NCI-H510A (cell line): ENCODE measurements at regions not wholly inside any gene's neighbourhood (a gene's known extent, or its start where the extent isn't known, plus 50 kb on each side); places are given as distances from the start of the nearest gene placed in this dataset.
"Not testable (repeated sequence)": the region's sequence is repeated elsewhere in the genome, so short reads cannot be mapped to it uniquely, and the experiment has no call there.

Experiments
- DNase-seq: peaks from one replicate; lab custom pipeline; 2025; lab: John Stamatoyannopoulos, UW

DNA sequence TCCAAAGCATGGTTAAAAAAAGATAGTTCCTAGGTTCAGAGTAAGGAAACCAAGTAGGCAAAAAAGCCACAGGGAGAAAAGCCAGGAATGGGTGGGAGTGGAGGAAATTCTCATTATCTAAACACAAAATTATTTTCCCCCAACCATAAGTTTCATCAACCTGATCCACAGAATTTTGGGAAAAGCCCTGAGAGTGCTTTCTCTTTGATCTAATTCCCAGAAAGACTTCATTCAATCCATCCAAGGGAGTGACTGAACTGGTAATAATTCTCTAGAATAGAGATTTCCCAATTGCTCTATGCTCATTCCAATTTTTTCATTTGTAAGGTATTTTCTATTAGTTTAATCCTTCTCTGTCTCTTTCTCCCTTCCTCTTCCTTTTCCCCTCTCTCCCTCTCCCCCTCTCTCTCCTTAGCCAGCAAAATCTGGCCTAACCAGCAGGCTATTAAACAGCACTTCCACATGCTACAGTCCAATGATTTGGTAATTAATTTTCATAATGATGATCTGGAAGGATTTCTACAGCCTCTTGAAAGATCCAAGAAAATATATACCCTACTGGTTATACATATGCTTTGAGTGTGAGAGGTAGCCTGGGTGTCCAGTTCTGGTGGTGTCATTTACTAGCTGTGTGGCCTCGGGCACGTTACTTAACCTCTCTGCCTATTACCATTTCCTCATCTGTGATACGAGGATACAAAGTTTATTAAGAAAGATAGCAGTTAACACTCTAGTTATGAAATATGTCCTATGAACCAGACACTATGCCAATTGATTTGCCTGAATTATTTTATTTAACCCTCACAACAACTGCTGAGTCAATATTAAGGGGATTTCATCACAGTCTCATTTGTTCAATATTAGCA, 251.5 kb upstream of the RASGEF1B start:
- no peak for DNase-seq

DNA sequence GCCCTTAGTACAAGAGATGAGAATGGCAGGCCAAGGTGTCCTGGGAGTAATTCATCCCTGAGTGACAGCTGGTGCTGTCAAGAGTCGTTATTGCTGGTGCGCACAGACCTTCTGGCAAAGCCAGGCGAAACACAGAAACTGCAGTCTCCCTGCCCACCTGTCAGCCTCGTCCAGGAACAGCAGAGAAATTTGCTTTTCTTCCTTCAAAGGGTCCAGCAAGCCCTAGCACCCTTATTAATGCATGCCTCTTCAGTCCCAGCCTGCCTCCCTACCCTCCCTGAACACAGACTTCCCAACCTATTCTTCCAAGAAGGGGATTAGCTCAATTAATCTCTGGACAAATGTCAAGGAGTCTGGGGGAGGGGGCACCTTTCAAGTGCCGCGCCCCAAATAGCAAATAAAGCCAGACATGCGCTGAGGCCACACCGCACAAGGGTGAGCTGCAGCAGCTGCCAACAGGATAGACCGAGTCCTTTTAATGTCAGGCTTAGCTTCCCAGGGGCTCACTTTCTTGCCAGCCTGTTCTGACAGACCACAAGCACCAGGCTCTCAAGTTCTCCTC, 250.7 kb upstream of the RASGEF1B start:
- DNase-seq = peak; percentile 18

DNA sequence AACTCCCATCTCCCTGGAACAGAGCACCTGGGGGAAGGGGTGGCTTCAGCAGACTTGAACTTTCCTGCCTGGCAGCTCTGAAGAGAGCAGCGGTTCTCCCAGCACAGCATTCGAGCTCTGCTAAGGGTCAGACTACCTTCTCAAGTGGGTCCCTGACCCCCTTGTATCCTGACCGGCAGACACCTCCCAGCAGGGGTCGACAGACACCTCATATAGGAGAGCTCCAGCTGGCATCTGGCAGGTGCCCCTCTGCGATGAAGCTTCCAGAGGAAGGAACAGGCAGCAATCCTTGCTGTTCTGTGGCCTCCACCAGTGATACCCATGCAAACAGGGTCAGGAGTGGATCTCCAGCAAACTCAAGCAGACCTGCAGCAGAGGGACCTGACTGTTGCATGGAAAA, 244.1 kb upstream of the RASGEF1B start:
- DNase-seq = no peak

DNA sequence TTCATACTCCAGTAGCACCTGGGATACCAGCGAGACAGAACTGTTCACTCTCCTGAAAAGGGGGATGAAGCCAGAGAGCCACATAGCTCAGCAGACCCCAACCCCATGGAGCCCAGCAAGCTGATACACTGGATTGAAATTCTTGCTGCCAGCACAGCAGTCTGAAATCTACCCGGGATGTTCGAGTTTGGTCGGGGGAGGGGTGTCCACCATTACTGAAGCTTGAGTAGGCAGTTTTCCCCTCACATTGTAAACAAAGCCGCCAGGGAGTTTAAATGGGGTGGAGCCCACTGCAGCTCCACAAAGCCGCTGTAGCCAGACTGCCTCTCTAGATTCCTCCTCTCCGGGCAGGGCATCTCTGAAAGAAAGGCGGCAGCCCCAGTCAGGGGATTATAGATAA, 243.7 kb upstream of the RASGEF1B start:
- peak; percentile 2 for DNase-seq

DNA sequence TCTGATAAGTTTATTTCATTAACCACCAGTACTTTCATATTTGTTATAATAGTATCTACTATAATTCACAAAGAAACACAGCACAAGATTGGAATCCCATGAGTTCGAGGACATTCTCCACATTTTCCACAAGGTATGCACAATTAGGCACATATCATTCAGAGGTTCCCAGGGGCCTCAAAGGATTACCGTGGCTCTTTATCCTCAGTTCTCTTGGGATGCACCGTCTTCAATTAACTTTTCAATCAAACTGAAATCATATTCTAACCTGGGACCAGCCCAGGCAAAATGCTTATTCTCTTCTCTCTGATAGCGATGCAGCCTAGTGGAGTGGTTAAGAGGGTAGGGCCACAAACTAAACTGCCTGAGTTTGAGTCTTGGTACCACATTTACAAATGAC, 242.6 kb upstream of the RASGEF1B start:
- DNase-seq = no peak

DNA sequence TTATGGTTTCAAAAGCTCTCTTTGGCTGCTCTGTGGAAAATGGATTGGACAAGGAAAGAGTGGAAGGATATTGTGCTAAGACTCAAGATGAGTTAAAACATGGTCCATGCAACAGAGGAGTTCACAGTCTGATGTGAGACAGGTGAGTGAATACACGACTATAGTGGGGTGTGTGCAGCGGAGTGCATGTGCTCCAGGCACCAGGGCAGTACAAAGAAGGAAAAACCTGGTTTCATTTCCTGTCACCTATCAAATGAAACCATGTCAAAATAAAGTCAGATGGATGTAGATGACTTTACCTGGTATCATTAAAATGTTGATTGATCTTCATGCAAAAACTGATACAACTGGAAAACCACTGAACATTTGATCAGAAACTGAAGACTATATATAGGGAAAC, 241.0 kb upstream of the RASGEF1B start:
- DNase-seq = no peak

DNA sequence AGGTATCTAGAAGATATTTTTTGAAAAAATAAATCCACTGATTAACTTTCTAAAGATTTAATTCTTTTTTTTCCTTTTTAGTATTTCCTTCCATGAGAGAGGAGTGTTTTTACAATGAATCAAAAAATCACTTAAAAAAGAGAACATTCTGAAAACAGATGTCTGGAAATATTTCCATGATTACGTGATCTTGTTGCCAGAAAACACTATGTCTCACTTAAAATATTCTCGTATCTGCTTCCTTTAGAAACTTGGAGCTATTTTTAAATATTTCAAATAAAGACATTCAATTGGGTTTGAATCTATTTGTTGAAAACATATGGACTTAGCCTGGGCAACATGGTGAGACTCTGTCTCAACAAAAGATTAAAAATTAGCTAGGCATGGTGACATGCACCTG, 232.8 kb upstream of the RASGEF1B start:
- no peak for DNase-seq

DNA sequence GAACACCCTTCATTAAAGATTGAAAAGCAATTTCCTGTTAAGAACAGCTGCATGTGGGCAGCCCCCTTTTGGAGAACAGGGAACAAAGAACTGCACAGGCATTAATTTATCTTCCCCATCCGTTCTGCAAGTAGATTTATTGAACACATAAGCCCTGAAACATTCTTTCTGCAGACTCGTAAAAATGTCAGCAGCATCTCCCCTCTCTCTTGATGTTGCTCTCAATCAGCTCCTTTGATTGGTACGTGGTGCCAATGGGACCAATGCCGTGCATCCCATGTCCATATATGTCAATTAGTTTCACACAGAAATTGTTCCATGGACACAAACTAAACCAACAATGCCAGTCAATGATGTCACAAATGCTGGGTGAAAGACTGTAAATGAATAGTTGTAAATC, 228.5 kb upstream of the RASGEF1B start:
- no peak for DNase-seq

DNA sequence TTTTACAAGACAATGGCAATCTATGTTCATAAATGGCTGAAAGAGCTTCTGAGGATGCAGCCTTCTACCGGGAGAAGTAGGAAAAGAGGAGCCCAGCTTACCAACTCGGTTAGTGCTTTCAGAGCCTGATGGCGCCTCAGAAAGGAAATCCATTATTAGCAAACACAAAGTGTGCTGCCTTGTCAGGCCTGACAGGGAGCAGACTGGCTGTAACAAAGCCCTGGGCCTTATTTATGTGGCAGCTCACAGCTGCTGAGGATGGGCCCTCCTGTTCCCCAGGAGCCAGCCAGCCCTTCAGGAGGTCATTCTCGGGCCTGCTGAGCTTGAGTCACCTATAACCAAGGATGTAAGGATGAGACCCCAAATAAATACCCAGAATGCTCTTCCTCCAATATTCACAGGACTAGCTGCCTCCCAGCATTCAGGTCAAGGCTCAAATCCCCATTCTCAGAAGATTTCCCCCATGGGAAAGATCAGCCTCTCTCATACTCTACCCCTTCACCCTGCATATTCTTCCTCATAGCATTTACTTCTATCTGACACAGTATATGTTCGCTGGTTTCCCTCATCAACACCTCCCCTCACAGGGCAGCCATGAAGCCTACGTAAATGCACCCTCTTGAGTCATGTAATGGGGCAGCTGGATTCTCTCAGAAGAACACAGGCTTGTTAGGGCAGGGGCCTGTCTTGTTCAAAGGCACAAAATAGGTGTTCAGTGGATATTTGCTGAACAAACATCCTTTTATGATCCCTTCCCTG, 227.0 kb upstream of the RASGEF1B start:
- DNase-seq = peak; percentile 0

DNA sequence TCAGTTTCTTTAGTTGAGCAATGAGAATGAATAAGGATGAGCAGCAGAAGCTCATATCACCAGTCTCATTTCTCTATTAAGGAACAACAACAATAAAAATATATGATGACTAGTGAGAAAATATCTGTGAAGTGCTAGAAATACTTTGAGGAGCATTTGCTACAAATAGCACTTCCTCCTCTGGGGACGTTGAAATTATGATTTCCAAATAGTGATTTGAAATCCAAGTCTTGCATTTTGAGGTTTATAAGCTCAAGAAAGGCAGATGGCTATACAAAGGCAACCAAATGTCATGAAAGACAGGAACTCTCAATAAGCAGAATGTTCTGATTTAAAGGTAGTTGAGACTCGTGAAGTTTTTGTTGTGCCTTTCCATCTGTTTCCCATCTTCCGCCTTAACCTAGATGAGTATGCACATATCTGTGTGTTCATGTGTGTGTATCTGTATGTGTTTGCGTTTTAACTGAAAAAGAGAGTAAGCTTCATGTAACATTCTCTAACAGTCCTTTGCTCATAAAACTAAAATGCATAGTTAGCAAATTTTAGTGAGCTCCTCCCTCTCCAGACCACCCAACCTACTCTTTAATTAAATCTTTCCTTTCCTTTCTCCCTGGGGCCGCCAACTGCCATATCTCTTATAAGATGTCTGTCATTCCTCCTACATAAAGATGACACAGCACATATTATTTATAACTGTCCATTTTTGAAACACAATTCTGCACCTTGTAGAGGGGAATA, 222.6 kb upstream of the RASGEF1B start:
- DNase-seq = no peak

DNA sequence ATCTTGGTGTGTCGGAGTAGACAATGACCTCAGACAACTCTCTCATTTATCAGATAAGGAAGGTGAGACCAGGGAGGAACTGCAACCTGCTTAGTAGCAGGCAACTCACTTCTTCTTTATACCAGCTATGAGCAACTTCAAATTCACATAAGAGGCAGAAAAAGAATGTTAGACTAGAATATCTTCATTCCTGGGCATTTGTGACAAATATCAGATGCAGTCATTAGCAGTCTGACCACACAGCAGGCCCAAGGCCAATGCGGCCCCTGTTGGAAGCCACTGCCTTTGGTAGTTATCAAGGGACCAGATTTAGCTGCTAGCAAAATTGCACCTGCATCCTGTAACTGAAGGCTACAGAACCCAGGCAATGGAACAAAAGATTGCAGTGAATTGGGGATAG, 219.2 kb upstream of the RASGEF1B start:
- no peak for DNase-seq

DNA sequence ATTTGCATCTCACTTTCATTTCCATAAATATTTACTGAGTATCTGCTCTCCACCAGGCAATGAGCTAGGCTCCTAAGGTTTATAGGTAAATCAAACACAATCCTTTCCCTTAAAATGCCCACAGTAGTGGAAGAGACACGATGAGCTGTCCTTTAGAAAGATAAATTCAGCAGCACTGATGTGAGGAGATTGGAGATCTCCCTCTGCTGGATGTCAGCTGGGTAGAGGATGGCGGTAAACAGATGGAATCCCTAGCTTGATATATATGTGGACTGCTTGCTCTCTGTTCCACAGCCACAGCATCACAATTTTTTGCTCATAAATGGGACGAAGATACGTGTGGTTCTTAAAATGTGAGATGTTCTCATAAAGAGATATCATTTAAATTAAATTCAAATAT, 216.4 kb upstream of the RASGEF1B start:
- no peak for DNase-seq

DNA sequence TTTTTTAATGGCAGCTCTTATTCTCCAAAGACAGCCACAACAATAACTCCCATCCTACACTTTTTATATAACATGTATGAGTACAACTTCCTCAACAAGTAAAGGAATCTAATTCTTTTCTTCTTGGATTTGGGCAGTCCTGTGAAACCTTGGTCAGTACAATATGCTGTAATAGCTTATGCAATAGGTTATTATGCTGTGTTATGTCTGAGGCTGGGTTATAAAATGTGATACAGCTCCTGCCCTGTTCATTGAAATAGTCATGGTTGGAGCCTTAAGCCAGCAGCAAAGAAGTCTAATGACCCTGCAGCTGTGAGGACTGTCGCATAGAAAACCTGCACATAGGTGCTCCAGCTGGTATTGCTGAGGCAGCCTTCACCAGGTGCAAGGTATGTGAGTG, 215.8 kb upstream of the RASGEF1B start:
- no peak for DNase-seq

DNA sequence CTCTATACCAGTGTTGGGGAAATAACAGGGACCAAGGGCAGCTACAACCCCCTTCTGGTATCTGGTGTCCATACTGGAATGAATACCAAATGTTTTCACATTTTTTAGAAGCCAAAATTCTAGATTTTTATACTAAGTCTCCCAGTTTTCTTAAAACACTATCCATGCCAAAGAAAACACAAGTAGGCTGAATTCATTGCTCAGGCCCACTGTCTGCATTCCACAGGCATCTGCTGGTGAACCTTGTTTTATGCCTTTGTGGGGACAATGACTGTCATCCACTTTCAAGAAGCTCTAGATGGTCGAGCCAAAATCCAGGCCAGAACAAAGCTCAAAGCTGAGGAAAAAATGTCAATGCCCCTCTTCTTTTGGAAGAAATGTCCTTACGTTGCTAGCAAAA, 213.4 kb upstream of the RASGEF1B start:
- no peak for DNase-seq

DNA sequence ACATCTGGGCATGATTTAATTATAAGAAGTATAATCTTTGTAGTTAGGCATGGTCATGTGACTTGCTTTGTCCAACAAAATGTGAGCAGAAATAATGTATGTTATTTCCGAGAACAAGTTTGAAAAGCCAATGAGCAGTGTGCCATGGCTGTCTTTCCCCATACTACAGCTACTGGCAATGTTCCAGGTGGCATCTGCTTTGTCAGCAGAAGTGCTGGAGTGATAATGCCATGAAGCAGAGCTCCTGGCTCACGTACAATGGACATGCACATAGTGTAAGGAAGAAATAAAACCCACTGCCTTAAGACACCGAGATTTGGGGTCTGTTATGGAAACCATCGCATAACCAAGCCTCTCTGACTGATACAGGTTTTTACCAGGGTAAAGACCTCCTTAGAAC, 212.6 kb upstream of the RASGEF1B start:
- peak; percentile 9 for DNase-seq

DNA sequence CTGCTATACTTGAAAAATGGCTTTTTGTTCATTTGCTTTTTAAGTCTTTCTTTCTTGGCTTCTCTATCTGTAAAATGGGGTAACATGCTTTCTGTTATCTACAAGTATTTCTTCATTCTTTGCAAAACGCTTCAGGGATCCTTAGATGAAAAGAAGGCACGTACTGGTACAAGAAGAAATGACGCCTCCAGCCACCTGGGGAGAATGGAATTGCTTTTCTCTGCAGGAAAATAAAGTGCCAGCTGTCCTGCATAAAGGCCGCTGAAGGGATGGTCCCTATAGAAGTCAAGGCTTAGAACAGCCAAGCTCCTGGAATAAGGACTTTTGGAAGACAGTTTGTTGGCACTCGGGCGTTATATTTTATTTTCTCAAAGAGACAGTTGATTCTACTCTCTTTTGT, 210.8 kb upstream of the RASGEF1B start:
- no peak for DNase-seq

DNA sequence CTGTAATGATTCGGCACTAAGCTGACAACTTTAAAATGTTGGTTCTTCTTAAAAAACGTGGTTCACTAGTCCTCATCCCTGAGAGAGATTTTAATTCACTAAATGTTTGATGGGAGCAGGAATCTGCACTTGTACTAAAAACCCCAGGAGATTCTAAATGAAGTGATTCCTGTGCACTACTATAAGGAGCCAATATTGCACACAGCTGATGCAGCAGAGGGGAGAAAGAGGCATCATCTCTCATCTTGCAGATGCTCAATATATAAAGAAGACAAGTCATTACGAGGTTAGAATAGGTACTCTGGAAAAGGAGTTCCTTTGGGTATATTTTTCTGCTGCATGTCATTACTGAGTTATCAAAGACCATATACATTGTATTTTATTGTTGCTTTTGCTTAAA, 207.6 kb upstream of the RASGEF1B start:
- no peak for DNase-seq

DNA sequence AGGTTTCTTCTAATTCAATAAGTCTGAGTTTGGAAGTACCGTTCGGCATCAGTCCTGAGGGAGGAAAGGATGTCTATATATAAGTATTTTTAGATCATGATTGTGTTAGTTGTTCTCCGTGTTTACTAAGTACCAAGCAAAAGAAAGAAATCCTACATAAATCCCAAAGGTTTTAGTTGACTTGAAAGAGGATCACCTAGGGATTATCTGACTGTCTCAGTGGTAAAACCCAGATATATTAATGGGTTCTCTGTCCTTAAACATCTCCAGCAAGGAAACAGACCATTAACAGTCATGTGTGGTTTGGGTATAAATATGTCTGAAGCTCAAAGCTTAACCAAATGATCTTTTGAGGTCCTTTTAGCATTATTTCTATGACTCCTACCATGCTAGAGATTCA, 207.1 kb upstream of the RASGEF1B start:
- DNase-seq = no peak

DNA sequence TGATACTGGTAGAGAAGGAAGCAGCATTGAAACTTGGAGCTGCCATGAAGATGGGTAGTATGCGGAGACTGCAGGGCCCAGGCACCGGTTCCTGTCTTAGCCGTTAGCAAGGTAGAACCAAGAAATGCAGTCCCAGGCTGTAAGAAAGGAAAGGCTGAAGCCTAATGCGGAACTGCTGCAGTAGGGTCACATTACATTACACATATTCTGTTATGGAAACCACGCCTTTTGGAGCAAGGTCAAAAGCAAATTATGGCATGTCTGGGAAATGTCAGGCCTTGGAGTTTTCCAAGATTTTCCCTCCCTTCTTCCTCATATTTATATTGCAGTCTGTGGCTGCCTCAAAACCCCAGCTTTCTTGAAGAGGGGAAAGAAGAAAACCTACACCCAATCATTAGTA, 204.8 kb upstream of the RASGEF1B start:
- no peak for DNase-seq

DNA sequence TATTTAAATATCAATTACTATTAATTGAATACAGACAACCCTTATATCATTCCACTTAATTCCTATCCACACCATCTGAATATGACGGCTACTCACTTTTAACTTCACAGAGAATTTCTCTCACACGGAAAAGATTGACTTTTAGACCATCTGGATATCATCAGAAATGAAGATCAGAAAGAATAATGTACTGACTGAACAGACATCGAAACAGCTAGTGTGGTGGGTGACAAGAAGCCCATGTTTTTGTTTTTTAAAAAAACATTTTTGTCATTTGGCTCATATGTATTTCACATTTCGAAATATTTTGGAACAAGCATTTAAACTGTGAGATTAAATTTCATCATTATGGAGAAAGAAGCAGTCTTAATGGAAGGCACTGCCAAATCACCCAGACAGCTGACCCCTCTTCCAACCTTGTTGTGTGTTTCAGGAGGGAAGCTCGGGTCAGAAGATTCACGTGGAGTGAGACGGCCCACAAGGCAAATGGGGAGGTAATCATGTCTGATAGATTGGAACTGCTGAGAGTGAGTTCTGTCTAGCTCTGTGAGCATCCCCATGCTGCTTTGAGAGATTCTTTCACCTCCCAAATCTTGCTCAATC, 204.2 kb upstream of the RASGEF1B start:
- DNase-seq = no peak

DNA sequence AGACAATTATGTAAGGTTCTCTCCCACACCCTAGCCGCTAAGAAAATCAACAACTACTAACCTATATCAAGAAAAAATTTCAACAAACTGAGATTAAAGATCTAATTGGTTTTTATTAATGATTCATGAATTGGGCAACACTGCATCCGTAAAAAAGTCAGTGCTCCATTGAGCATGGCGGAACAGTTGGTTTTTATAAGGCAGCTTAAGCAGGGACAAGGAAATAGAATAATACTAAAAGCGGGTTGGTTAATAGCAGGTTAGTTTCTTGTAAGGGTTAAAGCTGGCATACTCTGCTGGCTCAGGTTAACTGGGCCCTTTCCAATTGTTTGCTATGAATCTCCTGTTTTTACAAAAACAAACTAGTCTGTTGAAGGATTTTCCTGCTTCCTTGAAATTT, 202.3 kb upstream of the RASGEF1B start:
- DNase-seq = no peak

DNA sequence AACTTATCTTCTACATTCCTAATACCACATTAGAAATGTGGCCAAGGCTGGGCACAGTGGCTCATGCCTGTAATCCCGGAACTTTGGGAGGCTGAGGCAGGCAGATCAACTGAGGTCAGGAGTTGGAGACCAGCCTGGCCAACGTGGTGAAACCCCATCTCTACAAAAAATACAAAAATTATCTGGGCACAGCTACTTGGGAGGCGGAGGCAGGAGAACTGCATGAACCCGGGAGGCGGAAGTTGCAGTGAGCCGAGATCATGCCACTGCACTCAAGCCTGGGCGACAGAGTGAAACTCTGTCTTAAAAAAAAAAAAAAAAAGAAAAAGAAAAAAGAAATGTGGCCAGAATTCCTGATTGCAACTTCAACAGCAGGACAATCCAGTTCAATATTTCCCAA, 196.6 kb upstream of the RASGEF1B start:
- DNase-seq = not testable (repeated sequence)
